HAP-1 (cell line): ENCODE measurements at regions not wholly inside any gene's neighbourhood (a gene's known extent, or its start where the extent isn't known, plus 50 kb on each side); places are given as distances from the start of the nearest gene placed in this dataset.

Source experiments
- DNase-seq, 2 experiments: peaks; one replicate each; pipeline ENCODE4 v3.0.0-alpha.2; 2016 to 2020; ENCODE audit warnings: low spot score in 2 of 2
- H3K27me3 ChIP-seq: fragments of 250-450 bp; sonication (Bioruptor Pico); 2 replicates; pipeline ENCODE4 v1.5.1; 2020; ENCODE audit warnings: low read depth, mild to moderate bottlenecking, moderate library complexity
- H3K36me3 ChIP-seq: fragments of 250-450 bp; sonication (Bioruptor Pico); replicated peaks from 2 replicates; pipeline ENCODE4 v1.5.1; 2020; ENCODE audit warnings: mild to moderate bottlenecking
- H3K4me1 ChIP-seq: fragments of 250-450 bp; sonication (Bioruptor Pico); 2 replicates; pipeline ENCODE4 v1.5.1; 2020; ENCODE audit warnings: mild to moderate bottlenecking
- H3K4me3 ChIP-seq: fragments of 250-450 bp; sonication (Bioruptor Pico); 2 replicates; pipeline ENCODE4 v1.5.1; 2020; ENCODE audit warnings: mild to moderate bottlenecking, moderate library complexity
- H3K9me3 ChIP-seq: fragments of 250-450 bp; sonication (Bioruptor Pico); 2 replicates; pipeline ENCODE4 v1.5.1; 2020; ENCODE audit warnings: mild to moderate bottlenecking, moderate library complexity
- in situ Hi-C: fragments of 300-500 bp; cut with MboI; formaldehyde crosslinking; loops from 3 replicates; pipeline ENCODE4 v1.14.3; 2020; ENCODE audit warnings: low sequenced_read_pairs, inconsistent platforms, mixed read lengths

GRCh38 chr18:29250843-29251242 is 1073.9 kb upstream of the CDH2 start:
- DNase-seq, result peak in 1 of 2 experiments; percentile 73
- H3K4me3 ChIP-seq, result no peak overlapping the region
- H3K36me3 ChIP-seq, result no peaks in the 10 kb centered on the region
- H3K4me1 ChIP-seq, result peaks cover 47% of the 10 kb centered on the region
- H3K27me3 ChIP-seq, result no peaks in the 10 kb centered on the region
- no peaks in the 10 kb centered on the region for H3K9me3 ChIP-seq
- in situ Hi-C loops, result no loop called here

DNA sequence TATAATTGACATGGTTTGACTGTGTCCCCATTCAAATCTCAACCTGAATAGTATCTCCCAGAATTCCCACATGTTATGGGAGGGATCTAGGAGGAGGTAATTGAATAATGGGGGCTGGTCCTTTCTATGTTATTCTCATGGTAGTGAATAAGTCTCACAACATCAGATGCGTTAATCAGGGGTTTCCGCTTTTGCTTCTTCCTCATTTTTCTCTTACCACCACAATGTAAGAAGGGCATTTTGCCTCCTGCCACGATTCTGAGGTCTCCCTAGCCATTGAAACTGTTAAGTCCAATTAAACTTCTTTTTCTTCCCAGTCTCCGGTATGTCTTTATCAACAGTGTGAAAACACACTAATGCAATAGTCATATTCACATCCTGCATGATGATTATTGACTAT is 1073.3 kb upstream of the CDH2 start:
- H3K9me3 ChIP-seq, result no peaks in the 10 kb centered on the region
- in situ Hi-C loops, result no loop called here
- H3K4me3 ChIP-seq, result no peak overlapping the region
- H3K36me3 ChIP-seq, result no peaks in the 10 kb centered on the region
- DNase-seq, result no peak
- no peaks in the 10 kb centered on the region for H3K27me3 ChIP-seq
- H3K4me1 ChIP-seq, result peaks cover 47% of the 10 kb centered on the region

DNA sequence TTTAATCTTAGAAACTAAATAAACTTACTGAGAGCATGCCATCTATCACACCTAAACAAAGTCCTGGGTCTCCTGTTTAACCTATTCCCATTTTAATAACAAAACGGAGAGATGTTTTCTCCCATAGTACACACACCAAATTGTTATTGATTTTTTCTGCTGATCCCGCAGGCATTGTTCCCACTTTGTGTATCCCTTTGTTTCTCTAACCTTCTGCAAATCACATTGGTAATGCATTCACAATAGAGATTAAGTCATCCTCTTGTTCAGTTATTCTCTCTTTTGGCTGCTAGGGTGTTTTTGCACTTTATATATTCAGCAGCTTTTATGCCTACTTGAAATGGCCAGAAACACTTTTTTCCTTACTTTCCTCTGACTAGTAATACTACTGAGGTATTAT is 1071.9 kb upstream of the CDH2 start:
- in situ Hi-C loops, result no loop called here
- Histone ChIP-seq H3K9me3 (no peaks in the 10 kb centered on the region), H3K27me3 (no peaks in the 10 kb centered on the region), H3K4me3 (no peak overlapping the region), H3K36me3 (no peaks in the 10 kb centered on the region), H3K4me1 (peaks cover 47% of the 10 kb centered on the region)
- peak; percentile 68 to 98 for DNase-seq

GRCh38 chr18:29241199-29241598 is 1064.3 kb upstream of the CDH2 start:
- H3K36me3 ChIP-seq, result no peaks in the 10 kb centered on the region
- no peaks in the 10 kb centered on the region for H3K27me3 ChIP-seq
- DNase-seq, result no peak
- H3K4me1 ChIP-seq, result no peaks in the 10 kb centered on the region
- no peaks in the 10 kb centered on the region for H3K9me3 ChIP-seq
- in situ Hi-C loops, result no loop called here
- no peak overlapping the region for H3K4me3 ChIP-seq

- no peak for DNase-seq
- in situ Hi-C loops, result no loop called here
- Histone ChIP-seq H3K4me1 (no peaks in the 10 kb centered on the region), H3K9me3 (no peaks in the 10 kb centered on the region), H3K27me3 (no peaks in the 10 kb centered on the region), H3K36me3 (no peaks in the 10 kb centered on the region), H3K4me3 (no peak overlapping the region)
Observed at GRCh38 chr18:29234751-29235150, 1057.8 kb upstream of the CDH2 start.

GRCh38 chr18:29226213-29226612 is 1049.3 kb upstream of the CDH2 start:
- Histone ChIP-seq H3K36me3 (no peaks in the 10 kb centered on the region), H3K4me1 (peaks cover 7% of the 10 kb centered on the region), H3K27me3 (no peaks in the 10 kb centered on the region), H3K4me3 (no peak overlapping the region), H3K9me3 (no peaks in the 10 kb centered on the region)
- in situ Hi-C loops, result no loop called here
- DNase-seq, result no peak

DNA sequence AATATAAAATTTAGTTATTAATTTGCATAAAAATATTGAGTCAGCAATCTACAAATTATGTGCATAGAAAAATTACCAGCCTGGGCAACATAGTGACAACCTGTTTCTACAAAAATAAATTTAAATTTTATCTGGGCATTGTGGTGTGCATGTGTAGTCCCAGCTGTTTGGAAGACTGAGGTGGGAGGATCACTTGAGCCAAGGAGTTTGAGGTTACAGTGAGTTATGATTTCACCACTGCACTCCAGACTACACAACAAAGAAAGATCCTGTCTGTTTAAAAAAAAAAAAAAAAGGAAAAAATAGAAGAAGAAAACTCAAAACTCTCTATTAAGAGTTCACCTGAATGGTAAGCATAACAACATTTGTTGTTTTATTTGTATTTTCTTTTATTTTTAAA is 1048.4 kb upstream of the CDH2 start:
- no peaks in the 10 kb centered on the region for H3K9me3 ChIP-seq
- no peak for DNase-seq
- no peak overlapping the region for H3K4me3 ChIP-seq
- no peaks in the 10 kb centered on the region for H3K27me3 ChIP-seq
- H3K36me3 ChIP-seq, result no peaks in the 10 kb centered on the region
- in situ Hi-C loops, result no loop called here
- H3K4me1 ChIP-seq, result peaks cover 7% of the 10 kb centered on the region

DNA sequence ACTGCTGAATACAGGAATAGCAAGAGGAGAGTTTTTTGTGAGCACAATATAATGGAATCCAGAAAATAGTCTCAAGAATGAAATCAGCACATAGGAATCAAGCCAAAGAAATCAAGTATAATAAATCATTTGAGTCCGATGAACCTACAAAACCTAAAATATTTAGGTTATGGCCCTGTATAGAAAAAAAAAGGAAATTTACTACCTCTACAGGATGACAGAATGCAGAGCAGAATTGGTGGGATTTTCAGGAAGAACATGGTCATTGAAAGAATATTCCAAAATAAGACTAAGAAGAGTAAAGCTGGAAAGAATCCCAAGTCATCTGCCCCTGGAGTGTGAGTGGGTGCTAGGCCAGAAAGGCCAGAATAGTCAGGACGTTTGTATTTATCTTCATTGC is 1041.2 kb upstream of the CDH2 start:
- no peaks in the 10 kb centered on the region for H3K36me3 ChIP-seq
- no peaks in the 10 kb centered on the region for H3K9me3 ChIP-seq
- H3K4me3 ChIP-seq, result no peak overlapping the region
- no peaks in the 10 kb centered on the region for H3K4me1 ChIP-seq
- DNase-seq, result no peak
- in situ Hi-C loops, result no loop called here
- H3K27me3 ChIP-seq, result no peaks in the 10 kb centered on the region

- Histone ChIP-seq H3K4me1 (no peaks in the 10 kb centered on the region), H3K27me3 (no peaks in the 10 kb centered on the region), H3K36me3 (no peaks in the 10 kb centered on the region), H3K4me3 (no peak overlapping the region), H3K9me3 (no peaks in the 10 kb centered on the region)
- in situ Hi-C loops, result no loop called here
- DNase-seq, result no peak
Observed at GRCh38 chr18:29217124-29217915, 1040.4 kb upstream of the CDH2 start.

DNA sequence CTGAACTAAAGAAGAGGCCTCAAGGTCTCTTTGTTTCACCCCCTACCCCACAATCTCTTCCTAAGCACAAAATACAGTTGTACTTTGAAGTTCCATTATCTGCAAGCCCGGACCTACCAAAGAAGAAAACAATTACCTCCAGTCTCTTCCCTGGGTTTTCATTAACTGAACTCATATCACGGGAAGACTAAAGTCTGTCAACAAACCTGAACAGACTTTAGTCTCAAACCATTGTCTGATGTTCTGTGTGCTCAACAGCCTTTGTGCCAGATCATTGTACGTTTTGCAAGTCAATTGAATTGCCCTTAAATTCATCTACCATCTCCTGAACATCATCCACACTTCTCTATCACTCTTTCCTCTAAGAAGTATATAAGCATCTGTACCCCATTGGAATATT is 1021.9 kb upstream of the CDH2 start:
- Histone ChIP-seq H3K4me1 (no peaks in the 10 kb centered on the region), H3K9me3 (no peaks in the 10 kb centered on the region), H3K36me3 (no peaks in the 10 kb centered on the region), H3K27me3 (no peaks in the 10 kb centered on the region), H3K4me3 (no peak overlapping the region)
- in situ Hi-C loops, result no loop called here
- no peak for DNase-seq

DNA sequence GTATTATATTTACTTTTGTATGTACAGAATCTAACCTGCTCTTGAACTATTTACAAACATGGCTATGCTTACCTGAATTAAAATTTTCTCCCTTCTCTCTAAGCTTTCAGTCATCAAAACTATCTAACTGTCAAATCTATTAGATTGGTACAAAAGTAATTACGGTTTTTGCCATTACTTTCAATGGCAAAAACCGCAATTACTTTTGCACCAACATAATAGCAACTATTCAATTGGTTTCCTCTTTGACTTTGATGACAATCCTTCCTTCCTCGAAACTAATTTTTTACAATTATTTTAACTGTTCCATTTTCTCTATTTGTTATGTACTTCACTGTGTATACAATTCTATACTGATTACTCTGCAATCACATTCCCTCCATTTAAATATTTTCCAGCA is 1019.4 kb upstream of the CDH2 start:
- Histone ChIP-seq H3K4me3 (no peak overlapping the region), H3K9me3 (no peaks in the 10 kb centered on the region), H3K4me1 (no peaks in the 10 kb centered on the region), H3K27me3 (no peaks in the 10 kb centered on the region), H3K36me3 (no peaks in the 10 kb centered on the region)
- in situ Hi-C loops, result no loop called here
- DNase-seq, result no peak

DNA sequence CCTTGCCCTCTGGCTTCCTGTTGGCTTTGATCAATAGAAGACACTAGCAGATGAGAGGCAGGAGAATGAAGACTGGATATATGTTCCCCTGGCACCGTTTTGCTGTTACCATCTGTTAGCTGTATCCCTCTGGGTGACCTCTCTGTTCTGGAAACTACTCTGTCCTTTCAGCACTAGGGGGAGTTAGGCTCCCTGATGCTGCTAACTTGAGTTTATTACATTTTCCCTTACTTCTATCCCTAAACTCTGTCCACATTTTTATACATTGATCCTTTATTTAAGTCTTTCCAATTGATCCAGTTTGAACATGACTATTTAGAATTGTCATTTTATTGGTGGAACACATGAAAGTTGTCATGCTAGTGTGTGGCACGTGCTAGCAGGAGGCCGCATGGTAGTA is 1014.3 kb upstream of the CDH2 start:
- H3K36me3 ChIP-seq, result no peaks in the 10 kb centered on the region
- in situ Hi-C loops, result no loop called here
- no peak overlapping the region for H3K4me3 ChIP-seq
- no peaks in the 10 kb centered on the region for H3K4me1 ChIP-seq
- DNase-seq, result peak; percentile 9 to 29
- H3K9me3 ChIP-seq, result no peaks in the 10 kb centered on the region
- H3K27me3 ChIP-seq, result no peaks in the 10 kb centered on the region

DNA sequence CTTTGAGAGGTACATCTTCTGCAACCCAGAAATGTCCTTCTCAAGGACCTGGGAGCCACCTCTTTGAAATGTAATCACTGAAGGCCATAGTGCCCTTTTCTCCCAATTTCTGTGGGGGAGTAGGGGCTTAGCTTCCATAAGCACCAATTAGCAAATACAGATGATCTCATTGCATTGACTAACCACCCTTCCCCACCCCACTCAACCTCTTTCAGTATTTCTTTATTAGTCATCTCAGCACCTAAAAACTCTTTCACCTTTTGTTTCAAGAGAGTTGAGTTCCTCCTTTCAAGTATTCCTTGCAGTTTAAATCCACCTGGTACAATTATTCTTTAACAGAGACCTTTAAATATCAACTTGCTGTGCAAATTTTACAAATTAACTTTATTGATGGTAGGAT is 1011.8 kb upstream of the CDH2 start:
- DNase-seq, result no peak
- H3K9me3 ChIP-seq, result no peaks in the 10 kb centered on the region
- in situ Hi-C loops, result no loop called here
- no peaks in the 10 kb centered on the region for H3K4me1 ChIP-seq
- H3K4me3 ChIP-seq, result no peak overlapping the region
- no peaks in the 10 kb centered on the region for H3K27me3 ChIP-seq
- H3K36me3 ChIP-seq, result no peaks in the 10 kb centered on the region

DNA sequence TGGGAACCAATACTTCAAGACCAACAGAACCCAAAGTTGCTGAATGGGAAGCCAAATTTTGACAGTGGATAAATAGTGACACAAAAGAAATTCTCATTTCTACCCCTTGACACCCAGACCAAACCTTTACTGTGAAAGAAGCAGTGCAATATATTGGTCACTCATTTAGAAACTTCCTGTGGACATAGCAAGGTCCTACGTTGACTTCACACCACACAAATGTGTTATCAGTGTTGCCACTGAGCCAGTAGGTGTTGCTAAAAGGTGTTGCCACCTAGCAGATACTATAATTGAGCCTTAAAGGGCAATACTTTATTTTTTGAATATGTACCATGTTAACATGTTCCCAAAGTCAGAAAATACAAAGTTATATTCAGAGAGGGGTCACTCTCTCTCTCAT is 1008.9 kb upstream of the CDH2 start:
- Histone ChIP-seq H3K4me3 (no peak overlapping the region), H3K4me1 (no peaks in the 10 kb centered on the region; the same call in 1 of the 2 replicates), H3K9me3 (no peaks in the 10 kb centered on the region), H3K27me3 (no peaks in the 10 kb centered on the region), H3K36me3 (no peaks in the 10 kb centered on the region)
- DNase-seq, result no peak
- in situ Hi-C loops, result no loop called here

DNA sequence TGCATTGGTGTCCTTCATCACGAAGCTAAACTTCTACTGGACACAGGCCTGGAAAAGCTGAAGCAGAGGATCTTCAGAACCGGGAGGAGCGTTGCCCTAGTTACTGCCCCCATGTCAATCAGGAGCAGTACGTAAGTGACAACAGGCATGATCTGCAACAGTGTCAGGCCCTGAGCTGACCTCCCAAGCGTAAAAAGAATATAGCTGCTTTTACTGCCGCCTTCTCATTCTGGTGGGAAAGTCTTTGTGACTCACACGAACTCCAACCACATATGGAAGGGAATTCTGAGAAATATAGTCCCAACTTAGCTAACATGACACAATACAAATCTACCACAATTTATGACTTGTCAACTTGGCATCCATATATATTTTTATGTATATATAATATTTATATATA is 1007.7 kb upstream of the CDH2 start:
- H3K36me3 ChIP-seq, result no peaks in the 10 kb centered on the region
- no peaks in the 10 kb centered on the region; the same call in 1 of the 2 replicates for H3K4me1 ChIP-seq
- H3K27me3 ChIP-seq, result no peaks in the 10 kb centered on the region
- in situ Hi-C loops, result no loop called here
- no peak overlapping the region for H3K4me3 ChIP-seq
- DNase-seq, result no peak
- no peaks in the 10 kb centered on the region for H3K9me3 ChIP-seq
